ENCODE measurements at regions not wholly inside any gene's neighbourhood (a gene's known extent, or its start where the extent isn't known, plus 50 kb on each side); places are given as distances from the start of the nearest gene placed in this dataset.

DNA sequence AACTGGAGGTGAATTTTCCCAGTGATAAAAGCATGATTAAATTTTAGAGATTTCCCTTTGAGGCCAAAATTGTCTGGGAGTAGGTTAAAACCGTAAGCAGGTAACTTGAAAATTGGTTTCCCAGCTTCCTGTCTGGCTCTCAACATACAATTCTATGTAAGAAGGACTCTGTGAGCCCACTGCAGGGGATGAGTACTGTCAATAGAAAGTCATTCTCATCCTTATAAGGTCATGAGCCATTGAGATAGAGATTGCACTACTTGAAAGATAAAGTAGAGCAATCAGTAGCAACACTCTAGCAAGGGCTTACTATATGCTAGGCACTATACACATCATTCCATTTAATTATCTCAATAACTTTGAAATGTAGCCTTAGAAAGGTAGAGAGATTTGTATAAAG, 225.6 kb upstream of the HMGA2 start:
- DNase-seq = no peak

DNA sequence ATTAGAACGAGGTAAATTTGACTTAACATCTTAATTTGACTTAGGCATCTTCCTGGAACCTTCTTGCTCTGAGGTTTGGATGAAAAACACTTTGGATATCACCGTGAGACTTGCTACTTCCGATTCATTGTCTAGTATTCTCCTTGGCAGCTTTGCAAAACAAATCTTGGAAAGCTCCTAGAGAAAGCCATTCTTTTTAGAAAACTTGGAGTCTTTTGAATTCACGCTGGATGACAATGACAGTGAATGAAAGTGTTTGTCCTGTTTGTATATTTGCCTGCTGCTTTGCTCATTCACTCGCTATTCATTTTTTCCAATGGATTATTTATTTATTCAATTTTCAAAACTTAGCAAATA, 222.1 kb upstream of the HMGA2 start:
- no peak for DNase-seq

DNA sequence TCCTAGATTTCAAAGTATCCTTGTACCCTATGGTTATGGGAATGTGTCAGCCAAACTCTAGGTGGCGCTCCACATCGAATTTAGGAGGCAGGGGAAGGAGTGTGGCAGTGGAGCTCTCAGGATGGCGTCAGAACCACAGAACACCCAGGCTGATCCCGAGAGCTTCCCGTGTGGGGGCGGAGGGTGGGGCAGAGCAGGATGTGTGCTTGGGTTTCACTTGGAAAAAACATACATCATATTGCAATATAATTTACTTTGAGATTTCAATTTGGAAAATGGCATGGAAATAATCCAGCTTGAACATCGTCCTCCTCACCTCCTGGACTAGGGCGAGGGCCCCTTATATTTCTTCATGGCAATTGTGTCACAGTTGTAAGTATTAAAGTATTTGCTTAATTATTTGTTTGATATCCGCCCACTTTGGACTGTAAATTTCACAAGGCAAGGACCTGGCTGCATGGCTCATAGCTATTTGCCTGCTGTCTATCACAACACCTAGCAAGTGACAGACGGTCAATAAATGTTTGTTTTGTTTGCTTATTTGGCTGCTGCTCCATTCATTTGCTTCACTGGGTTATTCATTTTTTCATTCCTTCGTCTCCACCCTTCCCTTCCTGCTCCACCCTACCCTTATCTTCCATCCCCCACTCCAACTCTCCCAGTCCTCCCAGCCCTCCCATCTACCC, 221.5 kb upstream of the HMGA2 start:
- DNase-seq = peak; percentile 95

DNA sequence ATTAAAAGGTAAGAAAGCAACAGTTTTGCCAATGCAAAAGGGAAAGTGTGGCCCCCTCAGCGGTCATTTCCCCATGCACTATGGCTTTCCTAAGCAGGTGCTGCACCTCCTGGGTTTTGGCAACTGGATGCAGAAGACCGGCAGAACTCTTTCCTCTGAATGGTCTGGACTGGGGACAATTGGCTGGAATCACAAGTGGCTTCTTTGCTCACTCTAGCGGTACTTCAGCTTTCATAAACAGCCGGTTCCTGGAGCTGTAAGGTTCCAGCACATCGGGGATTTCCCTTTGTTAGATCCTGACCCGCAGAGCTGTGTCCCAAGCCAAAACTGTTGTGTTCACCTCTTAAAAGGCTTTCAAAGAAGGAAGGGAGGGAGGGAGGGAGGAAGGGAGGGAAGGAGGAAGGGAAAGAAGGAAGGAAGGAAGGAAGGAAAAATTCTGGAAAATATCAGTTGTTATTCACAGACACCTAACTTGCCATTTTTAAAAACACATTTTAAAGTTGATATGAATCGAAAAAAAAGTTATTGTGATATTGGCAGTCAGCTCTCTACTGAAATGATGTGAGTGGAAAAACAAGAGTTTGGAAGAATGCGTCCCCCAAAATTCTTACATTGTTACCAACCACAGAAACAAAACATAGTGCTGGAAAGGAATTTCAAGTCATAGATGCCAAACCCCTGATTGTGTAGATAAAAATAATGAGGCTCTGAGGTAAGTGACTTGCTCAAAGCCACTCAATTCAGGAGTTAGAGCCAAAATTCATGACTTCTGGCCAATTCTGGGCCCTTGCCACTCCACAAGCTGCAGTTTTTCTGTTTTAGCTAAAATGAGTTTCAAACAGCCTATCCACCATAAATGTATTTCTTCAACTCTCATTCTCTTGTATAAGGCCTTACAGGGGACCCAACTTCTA, 220.6 kb upstream of the HMGA2 start:
- DNase-seq = peak; percentile 88

DNA sequence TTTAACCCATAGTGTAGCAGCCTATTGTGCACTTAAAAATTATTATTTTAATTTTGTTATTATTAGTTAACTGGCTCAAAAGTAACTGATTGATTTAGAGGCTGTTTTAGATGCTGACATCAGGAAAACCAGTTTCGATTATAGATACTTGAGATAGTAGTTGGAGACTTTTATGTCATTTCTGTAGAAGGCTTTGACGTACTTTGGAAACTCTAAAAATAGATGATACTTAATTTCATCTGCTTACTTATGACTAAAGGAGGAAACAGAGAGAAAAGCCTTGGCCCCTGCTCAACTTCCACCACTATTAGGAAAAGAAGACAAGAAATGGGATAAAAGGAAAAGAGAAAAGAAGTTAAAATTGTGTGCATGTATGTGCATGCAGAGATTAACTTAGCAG, 219.3 kb upstream of the HMGA2 start:
- DNase-seq = no peak

DNA sequence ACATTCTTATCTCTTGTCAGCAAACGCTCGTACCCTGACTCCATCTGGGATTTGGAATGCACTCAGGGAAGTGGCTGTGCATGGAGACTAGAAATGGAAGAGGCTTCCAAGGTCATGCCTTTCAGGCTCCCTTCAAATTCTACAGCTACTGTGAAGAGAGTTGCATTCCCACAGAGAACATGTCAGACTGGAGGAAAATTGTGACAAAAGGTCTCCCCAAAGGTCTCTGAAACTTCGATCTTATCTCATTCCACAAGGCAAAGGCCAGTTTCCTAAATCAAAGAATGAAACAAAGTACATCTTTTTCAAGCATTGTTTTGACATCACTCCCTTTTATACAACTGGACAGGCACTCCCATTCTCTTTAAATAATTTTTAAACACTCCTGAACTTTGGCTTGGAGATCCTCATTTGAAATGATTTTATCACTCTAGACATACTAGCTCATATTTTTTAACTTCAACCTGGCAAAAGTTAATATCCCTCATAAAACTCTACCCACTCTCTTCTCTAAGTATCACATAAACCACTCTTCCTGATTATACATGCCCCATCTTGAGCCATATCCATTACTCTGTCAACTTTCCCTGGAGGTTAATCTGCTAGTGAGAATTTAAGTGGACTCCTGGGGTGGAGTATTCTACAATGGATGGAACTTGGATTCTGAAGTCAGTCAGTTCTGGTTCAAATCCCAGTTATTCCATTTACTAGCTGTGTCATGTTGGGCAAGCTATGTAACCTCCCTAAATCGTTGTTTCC, 218.1 kb upstream of the HMGA2 start:
- DNase-seq = no peak

DNA sequence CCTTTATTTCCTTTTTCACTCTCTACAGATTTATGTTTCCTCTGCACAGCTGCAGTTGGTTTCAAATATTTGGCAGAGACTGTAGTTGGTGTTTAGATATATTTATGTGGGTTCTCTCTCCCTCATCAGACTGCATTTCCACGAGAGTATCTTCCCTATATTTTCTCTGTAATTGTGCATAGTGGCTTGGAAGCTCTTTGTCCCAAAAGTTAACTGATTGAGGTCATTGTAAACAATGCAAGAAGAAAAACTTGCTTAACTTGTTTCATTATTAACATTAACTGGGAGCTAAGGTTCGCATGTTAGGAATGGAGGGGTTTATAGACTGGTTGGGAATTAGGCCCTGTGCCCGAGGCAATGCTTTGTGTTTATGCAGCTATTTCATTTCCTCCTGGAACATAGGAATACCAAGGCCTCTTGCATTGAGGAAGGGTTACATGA, 216.9 kb upstream of the HMGA2 start:
- peak; percentile 83 for DNase-seq

DNA sequence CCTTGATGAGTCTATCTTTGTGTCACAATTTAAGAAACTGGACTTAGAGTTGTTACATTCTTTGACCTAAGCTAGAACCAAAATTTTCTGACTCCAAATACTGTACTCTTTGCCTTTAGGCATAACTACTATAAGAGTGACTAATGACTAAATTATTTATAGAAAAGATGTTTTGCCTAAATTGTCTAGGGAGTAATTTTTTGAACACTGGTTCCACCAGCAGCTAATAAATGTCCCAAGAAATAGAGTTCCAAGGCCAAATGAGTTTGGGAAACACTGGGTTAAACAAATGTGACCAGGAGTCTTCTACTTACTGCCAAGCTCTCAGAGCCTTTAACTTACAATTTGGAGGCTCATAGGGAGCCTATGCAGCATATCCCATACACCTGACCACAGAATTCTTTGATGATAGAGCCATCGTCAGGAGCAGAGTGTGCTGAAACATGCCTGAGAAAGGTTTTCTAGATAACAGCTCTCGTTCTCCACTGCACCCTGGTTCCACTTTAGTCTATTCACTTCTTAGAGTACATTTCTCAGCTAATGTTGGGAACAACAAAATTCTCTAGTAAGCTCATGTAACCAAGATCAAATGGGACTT, 215.9 kb upstream of the HMGA2 start:
- DNase-seq = no peak

DNA sequence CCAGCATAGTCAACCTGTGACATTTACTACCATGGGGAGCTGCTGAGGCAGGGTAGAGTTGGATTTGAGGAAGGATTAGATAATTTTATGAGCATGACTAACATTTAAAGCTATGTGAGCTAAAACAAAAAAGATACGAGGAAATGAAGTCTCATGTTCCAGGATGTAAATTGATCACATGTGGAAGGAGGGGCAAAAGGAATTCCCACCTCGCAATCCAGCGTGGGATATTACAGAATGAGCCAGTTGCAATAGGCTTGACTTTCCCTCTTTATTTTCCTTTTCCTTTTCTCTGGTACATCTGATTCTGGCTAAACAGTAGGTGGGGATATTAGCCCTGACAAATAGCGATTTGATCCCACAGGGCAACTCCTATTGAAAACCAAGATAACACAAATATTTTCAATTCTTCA, 214.9 kb upstream of the HMGA2 start:
- DNase-seq = peak; percentile 21

DNA sequence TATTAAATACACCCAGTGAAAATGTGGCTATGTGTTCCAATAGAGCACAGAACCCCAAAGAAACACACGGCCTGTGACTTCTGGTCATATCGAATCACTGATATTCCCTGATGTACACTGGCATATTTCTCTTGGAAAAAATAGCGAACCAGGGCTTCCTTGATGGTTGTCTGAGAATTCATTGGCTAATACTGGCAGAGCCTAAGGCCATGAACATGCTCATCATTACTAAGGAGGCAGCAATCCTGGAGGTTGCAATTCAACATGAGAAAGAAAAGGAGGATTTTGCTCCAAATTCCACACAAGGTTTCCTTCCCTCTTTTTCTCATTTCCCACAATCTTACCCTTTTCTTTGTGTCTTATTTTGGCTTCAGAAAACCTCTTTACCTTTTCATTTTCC, 212.9 kb upstream of the HMGA2 start:
- DNase-seq = no peak

DNA sequence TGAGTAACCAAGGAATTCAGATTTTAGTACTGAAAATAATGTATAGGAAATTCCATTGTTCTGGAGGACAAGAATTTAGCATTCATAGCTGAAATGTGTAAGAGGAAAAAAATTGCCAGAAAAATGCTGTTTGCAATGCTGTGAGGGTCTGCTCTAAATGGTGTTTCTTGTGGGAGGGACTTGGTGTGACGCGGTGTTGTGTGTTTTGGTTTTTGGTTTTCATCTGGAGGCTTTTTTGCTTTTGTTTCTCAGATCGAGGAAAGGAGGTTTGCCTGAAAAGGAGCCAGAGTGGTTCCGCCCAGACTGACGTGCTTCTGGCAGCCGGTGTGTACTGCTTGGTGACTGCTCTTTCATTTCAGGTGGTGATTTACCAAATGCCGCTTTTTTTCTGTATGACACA, 211.8 kb upstream of the HMGA2 start:
- DNase-seq = no peak

DNA sequence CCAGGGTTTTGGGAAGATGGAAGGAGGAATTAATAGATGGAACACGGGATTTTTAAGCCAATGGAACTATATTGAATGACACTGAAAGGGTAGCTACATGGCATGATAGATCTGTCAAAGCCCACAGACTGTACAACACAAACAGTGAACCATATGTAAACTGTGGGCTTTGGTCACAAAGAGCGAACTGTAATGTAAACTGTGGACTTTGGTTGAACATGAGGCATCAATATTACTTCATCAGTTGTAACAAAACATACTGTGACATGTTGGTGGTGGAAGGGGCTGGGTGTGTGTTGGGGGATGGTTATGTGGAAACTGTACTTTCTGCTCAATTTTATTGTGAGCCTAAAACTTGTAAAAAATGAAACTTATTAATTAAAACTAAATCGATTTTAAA, 210.6 kb upstream of the HMGA2 start:
- DNase-seq = no peak

DNA sequence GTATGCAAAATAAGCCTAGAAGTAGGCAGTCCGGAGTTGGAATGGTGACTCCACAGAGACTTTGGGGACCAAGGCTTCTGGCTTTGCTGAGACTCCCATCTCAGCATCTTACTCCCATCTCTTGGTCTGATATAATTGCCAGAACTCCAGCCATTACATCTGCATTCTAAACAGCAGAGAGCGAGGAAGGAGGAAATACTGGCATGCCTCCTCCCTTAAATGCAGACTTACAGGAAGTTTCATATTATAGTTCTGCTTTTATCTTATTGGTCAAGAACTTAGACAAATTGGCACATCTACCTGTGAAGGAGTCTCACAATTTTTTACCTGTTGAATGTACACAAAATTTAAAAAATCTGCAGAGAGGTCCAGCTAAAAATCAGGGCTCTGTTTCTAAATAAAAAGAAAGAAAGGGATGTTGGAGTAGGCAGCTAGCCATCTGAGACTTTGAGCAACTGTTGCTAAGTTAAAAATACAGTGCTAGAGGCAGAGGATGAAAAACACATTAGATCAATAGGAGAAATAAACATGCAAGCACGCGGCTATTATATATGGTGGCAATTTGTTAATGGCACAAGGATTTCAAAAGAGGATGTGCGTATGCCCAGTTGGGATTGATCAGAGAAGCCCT, 209.9 kb upstream of the HMGA2 start:
- no peak for DNase-seq

DNA sequence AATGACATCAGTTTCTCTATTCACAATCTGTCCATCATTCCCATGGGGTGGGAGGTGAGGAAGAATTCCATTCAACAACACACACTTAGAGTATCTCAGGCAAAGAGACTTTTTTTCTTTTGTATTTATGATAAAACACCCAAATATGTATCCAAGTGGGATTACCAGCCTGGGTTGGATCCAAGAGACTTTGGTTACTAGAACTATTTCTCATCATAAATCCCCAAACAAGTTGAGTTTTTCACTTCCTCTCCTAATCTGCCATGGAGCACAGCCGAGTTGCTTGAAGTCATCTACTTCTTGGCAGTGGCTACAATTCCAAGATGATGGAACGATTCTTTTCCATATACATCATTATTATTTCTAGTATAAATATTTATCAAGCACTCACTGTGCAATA, 209.2 kb upstream of the HMGA2 start:
- no peak for DNase-seq

DNA sequence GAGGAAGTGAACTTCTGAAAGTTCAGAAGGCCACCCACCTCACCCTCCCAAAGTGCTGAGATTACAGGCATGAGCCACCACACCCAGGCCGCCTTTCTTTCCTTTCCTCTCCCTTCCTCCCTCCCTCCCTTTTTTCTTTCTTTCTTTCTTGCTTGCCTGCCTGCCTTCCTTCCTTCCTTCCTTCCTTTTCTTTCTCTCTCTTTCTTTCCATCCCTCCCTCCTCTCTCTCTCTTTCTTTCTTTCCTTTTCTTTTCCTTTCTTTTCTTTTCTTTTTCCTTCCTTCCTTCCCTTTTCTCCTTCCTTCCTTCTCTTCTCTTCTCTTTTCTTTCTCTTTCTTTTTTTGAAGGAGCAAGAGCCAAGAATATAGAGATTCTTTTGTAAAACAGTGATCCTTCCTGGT, 208.3 kb upstream of the HMGA2 start:
- no peak for DNase-seq

DNA sequence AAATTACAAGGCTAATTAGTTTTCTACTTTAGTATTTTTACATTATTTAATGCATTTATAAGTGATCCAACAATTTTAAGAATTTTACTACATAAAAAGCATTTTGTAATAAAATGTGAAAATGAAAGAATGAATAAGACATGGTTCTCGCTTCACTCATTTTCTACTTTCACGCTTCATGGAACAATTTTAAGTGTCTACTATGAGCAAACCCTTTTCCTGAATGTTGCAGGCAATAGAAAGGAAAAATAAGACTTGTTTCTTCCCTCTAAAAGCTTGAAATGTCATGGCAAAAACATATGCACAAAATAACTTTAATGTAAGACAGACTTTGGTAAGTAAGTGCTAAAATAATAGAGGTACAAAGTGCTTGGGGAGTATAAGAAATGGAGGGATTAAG, 205.7 kb upstream of the HMGA2 start:
- DNase-seq = no peak

DNA sequence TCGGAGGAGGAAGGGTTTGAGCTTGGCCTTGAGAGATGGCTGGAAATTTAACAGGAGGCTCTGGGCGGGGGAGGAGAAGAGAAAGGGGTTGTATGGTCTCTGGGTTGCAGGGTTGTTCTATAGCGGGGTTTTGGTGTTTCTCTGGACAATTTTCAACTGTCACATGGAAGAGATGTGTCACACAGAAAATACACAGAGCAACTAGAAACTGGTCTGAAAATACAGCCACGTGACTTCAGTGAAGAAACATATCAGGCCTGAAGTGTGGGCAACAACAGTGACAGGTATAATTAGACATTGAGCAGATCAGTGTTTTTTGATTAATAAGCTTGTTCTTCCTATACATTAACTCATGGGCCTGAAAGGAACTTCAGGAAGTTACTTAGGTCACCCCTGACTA, 205.3 kb upstream of the HMGA2 start:
- no peak for DNase-seq

DNA sequence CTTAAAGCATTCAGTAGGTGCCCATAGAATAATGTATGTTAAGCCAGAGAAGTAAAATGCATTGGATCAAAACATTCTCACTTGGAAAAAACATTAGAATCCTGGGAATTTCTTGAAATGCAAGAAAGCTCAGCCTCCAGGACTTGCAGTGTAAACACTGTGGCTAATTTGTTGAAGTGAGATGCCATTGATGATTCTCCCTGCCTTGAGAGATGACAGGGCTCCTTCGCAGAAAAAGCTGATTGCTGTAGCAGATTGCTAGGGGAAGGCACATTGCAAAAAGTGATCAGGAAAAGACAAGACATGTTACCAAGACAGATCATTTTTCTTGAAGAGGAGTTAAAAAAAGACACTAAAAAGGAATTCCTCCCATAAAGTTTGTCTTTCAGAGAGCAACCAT, 204.2 kb upstream of the HMGA2 start:
- no peak for DNase-seq

DNA sequence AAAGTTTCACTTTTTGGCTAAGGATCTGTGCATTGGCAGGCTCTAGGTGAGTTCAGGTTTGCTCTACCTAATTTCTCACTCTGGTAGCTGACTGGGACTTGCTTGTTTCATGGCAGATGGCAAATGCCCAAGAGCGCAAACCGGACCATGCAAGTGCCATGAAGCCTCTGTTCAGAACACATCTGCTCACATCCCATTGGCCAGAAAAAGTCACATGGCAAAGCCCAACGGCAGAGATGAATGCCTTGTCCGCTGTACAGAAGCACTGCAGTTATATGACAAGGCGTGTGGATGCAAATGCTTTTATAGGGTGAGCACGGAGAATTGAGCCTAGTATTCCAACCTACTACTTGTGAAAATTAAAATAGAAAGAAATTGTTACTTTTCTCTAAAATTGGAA, 202.2 kb upstream of the HMGA2 start:
- DNase-seq = no peak

DNA sequence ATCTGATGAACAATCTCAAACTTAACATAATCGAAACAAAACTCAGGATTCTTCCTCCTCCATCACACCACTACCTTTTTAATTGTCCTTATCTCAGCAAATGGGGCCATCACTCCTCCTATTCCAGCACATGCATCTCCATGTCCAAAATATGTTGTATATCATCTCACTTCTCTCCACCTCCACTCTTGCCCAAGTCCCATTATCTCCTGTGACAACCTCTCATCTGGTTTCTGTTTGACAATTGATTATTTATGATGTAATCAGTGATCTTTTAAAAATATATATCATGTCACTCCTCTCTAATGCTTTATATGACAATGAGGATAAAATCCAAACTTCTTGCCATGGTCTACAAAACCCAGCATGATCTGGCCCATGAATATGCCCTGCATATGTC, 200.8 kb upstream of the HMGA2 start:
- DNase-seq = no peak

DNA sequence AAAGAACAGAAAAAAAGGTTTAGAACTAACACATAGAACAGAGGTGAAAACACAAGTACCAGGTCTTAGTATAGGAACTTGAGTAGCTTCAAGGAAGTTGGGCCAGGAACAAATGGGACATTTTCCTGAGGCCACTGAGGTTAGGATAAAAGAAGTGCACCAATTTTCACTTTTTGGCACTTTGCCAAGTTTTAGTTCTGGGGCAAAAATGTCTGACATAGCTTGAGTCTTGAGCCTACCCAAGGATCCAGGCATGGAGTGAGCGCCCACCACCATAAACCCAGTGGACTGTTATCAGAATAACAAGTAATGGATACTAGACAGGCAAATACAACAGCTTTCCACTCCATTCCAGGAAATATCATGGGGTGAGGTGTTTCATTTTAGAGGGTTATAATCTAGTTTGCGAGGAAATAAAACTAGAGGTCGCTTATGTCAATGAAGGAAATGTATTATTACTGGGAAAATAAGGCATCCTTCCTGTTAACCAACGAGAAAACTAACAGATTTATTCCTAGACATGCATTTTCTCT, 199.7 kb upstream of the HMGA2 start:
- no peak for DNase-seq

DNA sequence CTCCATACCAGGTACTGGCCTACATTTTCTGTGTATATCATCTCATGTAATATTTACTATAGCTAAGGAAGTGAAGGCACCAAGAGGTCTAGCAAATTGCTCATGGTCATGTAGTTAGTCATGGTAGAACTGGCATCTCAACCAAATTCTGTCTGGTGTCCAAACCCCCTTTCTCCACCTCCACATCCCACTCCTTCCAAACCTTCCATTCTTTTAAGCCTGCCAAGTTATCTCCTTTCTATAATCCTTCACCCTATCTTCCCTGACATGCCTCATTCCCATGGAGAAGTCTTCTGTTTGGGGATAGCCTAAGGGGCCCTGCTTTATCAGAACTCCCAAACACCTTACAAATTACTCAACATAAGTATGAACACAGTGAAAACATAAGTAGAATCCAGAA, 196.2 kb upstream of the HMGA2 start:
- DNase-seq = no peak

DNA sequence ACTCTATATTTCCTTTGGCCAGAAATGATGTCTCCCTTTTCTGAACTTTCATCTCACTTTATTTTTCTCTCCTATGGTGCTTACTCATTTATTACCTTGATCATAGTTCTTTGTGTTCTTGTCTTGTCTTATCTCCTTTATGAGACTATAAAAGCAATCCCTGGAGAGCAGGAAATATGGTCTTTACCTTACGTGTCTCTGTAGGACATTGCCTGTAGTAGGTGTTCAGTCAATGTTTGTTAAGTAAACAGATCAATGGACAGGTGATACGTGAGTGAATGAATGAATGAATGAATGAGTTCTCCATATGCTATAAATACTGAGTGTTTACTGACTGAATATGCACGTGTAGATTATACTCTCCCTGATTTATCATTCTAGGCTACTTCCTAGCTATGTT, 193.7 kb upstream of the HMGA2 start:
- peak; percentile 84 for DNase-seq

All from DMS53 (cell line).